ENCODE measurements at regions not wholly inside any gene's neighbourhood (a gene's known extent, or its start where the extent isn't known, plus 50 kb on each side); places are given as distances from the start of the nearest gene placed in this dataset.

DNA sequence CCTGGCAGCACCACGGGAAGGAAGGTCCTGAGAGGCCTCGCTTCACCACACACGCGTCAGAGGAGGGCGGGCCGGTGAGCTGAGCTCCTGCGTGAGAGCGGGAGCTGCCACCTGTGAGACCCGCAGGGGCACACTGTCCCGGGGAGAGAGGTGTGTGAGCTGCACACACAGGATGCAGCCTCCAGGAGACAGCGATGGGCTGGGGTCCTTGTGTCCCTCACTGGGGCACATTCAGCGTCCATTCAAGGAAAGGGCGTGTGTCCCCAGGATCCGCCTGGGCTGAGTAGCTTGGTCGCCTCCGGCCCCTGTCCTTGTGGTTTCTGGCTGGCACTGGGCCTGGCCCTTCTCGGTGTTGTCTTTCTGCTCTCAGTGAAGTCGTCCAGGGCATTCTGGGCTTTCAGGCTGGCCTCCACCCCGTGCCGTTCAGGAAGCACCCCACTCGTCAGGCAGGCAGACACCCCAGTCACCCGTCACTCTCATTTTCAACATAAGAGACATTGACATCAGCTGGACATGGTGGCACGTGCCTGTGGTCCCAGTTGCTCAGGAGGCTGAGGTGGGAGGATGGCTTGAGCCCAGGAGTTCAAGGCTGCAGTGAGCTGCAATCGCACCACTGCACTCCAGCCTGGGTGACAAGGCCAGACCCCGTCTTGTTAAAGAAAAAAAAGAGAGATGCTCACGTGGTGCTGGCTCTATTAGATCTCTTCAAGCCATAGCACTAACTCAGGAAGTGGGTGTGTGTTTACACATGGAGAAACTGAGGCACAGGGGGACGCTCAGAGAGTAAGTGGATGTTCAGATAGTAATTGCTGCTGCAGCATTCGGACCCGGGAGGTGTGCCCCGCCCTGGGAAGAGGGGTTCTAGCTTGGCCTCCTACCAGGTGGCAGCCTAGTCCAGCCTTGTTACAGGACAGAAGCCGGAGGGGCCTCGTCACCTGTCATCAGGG is 1081.6 kb downstream of the BRD1 start:
- Histone ChIP-seq H3K4ac (ENCODE audit: low read depth, low read length) (no peak overlapping the region), H3K79me1 (ENCODE audit: low read depth in 1 of 2, low read length in 2 of 2) (no peaks in the 10 kb centered on the region), H3K9me1 (ENCODE audit: insufficient read depth, low read length) (no peaks in the 10 kb centered on the region), H2BK20ac (ENCODE audit: low read depth, low read length) (no peak overlapping the region), H2AFZ (replicated peaks; ENCODE audit: low read length, poor library complexity) (no peak overlapping the region), H3K4me3 (ENCODE audit: insufficient read depth, low read depth, low read length) (no peak overlapping the region), H3K27ac (ENCODE audit: insufficient read depth, low read length) (no peak overlapping the region), H3K18ac (ENCODE audit: low read depth, low read length) (no peak overlapping the region), H4K8ac (ENCODE audit: low read depth in 2 of 2, low read length in 2 of 2) (no peak overlapping the region), H3K56ac (ENCODE audit: extremely low read depth, insufficient read depth, low read length) (no peak overlapping the region), H2AK5ac (ENCODE audit: low read depth, low read length) (no peak overlapping the region), H3K4me2 (ENCODE audit: low read depth, low read length) (no peak overlapping the region), H3K14ac (replicated peaks; ENCODE audit: low read depth, low read length) (no peak overlapping the region), H3K36me3 (ENCODE audit: control insufficient read depth, insufficient read depth, low read length) (no peaks in the 10 kb centered on the region), H2BK5ac (ENCODE audit: low read depth, low read length, poor library complexity, severe bottlenecking) (no peak overlapping the region), H2BK120ac (ENCODE audit: low read depth, low read length) (no peak overlapping the region), H2BK15ac (ENCODE audit: low read depth, low read length) (no peak overlapping the region), H3K27me3 (ENCODE audit: control insufficient read depth, insufficient read depth, low read length) (no peaks in the 10 kb centered on the region), H4K5ac (ENCODE audit: low read depth, low read length) (no peak overlapping the region), H3K23ac (ENCODE audit: low read depth, low read length) (no peak overlapping the region), H3K9ac (ENCODE audit: low read depth, low read length) (no peak overlapping the region), H4K91ac (ENCODE audit: insufficient read depth, low read depth, low read length) (no peak overlapping the region), H3K4me1 (ENCODE audit: control insufficient read depth, insufficient read depth, low read length) (no peaks in the 10 kb centered on the region), H3K9me3 (ENCODE audit: control insufficient read depth, insufficient read depth, low read length) (peaks cover 76% of the 10 kb centered on the region), H4K20me1 (ENCODE audit: insufficient read depth, low read length) (no peaks in the 10 kb centered on the region), H2AK9ac (replicated peaks; ENCODE audit: low read depth, low read length, poor library complexity) (peak overlapping the region; percentile 24)
- no peak for ATAC-seq (ENCODE audit: low read depth)
- DNase-seq, result no peak
- in situ Hi-C loops (cut with MboI; ENCODE audit: low sequenced_read_pairs) (no loop called here), dilution Hi-C loops (cut with HindIII; ENCODE audit: low sequenced_read_pairs, unreplicated experiment) (no loop called here), intact Hi-C loops (cut with micrococcal nuclease) (no loop called here)
- BruUV-seq (replicated peaks), result no TSS peak
- ChIA-PET POLR2A (ENCODE audit: unreplicated experiment) (no interaction called here), CTCF (no interaction called here)
- WGBS, 2 experiments (ENCODE audit: extremely low coverage in 2 of 2, insufficient read length in 1 of 2), result 68% methylated on average over 20 of the region's 32 CpGs; no CpG with 5 or more reads in 1 of the 2 experiments
- TF ChIP-seq RCOR1 (IDR thresholded peaks at IDR 0.05; ENCODE audit: insufficient replicate concordance, low read length) (no peak), CHD1 (IDR thresholded peaks at IDR 0.05; ENCODE audit: low read depth, low read length) (no peak), MAFK (IDR thresholded peaks at IDR 0.05; ENCODE audit: low read depth, low read length) (no peak), RFX5 (IDR thresholded peaks at IDR 0.05; ENCODE audit: low read depth, low read length) (no peak), CEBPB (IDR thresholded peaks at IDR 0.05; ENCODE audit: low read depth, low read length) (no peak), NFE2L2 (IDR thresholded peaks at IDR 0.05; ENCODE audit: low read depth, low read length) (no peak), FOS (IDR thresholded peaks at IDR 0.05; ENCODE audit: low read depth, low read length) (no peak), POLR2A (IDR thresholded peaks at IDR 0.05; ENCODE audit: low read depth, low read length) (no peak), CTCF (conservative IDR thresholded peaks at IDR 0.05; ENCODE audit: low read depth, low read length) (no peak), MAZ (IDR thresholded peaks at IDR 0.05; ENCODE audit: borderline replicate concordance, low read depth, low read length) (no peak), SMC3 (IDR thresholded peaks at IDR 0.05; ENCODE audit: low read depth, low read length) (no peak), RAD21 (IDR thresholded peaks at IDR 0.05; ENCODE audit: low read length) (no peak), MXI1 (IDR thresholded peaks at IDR 0.05; ENCODE audit: borderline replicate concordance, low read depth, low read length) (no peak)
- TF ChIP-seq, protein P1, sequence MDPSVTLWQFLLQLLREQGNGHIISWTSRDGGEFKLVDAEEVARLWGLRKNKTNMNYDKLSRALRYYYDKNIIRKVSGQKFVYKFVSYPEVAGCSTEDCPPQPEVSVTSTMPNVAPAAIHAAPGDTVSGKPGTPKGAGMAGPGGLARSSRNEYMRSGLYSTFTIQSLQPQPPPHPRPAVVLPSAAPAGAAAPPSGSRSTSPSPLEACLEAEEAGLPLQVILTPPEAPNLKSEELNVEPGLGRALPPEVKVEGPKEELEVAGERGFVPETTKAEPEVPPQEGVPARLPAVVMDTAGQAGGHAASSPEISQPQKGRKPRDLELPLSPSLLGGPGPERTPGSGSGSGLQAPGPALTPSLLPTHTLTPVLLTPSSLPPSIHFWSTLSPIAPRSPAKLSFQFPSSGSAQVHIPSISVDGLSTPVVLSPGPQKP (IDR thresholded peaks at IDR 0.05; ENCODE audit: borderline replicate concordance, low read depth, low read length), result no peak
- TF ChIP-seq, protein P2, sequence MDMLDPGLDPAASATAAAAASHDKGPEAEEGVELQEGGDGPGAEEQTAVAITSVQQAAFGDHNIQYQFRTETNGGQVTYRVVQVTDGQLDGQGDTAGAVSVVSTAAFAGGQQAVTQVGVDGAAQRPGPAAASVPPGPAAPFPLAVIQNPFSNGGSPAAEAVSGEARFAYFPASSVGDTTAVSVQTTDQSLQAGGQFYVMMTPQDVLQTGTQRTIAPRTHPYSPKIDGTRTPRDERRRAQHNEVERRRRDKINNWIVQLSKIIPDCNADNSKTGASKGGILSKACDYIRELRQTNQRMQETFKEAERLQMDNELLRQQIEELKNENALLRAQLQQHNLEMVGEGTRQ (IDR thresholded peaks at IDR 0.05; ENCODE audit: low read depth, low read length), result no peak

Data from IMR-90 (cell line).